GM21423 (cell line): ENCODE measurements at regions not wholly inside any gene's neighbourhood (a gene's known extent, or its start where the extent isn't known, plus 50 kb on each side); places are given as distances from the start of the nearest gene placed in this dataset.

ENCODE experiments used
- ATAC-seq: cut with Tn5 transposase; IDR thresholded peaks from one replicate; pipeline ENCODE4 v1.9.1; 2021; ENCODE audit warnings: mild to moderate bottlenecking, moderate library complexity; ENCODE audit not compliant: unreplicated experiment

DNA sequence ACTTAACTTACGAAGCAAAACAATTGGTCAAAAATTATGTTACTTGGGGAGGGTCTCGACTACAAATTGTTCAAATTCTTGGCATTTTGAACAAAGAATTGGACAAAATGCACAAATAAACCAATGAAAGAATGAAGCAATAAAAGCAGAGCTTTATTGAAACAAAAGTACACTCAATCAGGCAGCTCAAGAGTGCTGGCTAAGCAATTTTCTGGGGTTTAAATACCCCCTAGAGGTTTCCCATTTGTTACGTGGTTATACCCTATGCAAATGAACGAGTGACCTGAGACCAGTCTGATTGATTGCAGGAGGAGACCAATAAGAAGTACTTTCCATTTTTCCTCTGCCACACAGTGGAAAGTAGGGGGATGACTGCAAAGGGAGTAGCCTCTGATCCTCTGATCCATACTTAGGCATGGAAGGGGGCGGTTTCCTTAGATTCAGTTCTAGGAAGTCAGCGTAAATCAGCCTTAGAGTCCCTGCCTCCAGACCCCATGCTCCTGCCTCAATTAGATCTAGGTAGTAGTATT, 228.6 kb downstream of the EFNB2 start:
- no peak for ATAC-seq

DNA sequence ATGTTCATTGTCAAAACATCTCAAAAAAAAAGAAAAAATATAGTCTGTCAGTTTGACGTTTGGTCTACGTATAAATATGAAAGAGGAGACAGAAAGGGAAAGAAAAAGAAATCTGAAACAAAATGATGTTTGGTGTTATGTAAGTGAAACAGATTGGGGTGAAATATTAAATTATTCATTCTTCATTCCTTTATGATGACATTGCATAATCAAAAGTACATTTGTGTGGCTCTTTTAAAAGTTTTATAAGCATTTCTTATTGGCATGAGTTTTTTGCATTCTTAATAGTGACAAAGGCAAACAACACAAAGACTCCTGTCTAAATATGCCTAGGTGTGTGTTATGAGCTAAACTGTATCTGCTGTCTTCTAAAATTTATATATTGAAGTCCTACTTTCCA, 232.6 kb downstream of the EFNB2 start:
- no peak for ATAC-seq

DNA sequence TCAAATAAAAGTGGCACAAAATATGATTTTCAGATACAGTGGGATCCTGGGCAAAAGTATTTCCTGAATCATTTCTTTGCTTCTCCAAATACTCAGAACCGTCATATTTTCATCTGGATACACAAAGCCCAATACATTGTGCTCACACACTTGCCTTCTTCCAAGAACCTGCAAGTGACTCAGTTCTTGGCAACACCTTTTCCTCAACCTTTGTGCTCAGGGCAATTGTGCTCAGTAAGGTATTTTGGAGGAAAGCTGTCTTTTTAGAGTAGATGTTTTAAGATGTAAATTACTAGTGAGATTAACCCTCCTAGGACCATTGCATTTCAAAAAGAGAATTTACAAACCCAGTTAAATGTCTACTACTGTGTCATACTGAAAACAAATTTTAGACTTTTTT, 233.5 kb downstream of the EFNB2 start:
- ATAC-seq: no peak

DNA sequence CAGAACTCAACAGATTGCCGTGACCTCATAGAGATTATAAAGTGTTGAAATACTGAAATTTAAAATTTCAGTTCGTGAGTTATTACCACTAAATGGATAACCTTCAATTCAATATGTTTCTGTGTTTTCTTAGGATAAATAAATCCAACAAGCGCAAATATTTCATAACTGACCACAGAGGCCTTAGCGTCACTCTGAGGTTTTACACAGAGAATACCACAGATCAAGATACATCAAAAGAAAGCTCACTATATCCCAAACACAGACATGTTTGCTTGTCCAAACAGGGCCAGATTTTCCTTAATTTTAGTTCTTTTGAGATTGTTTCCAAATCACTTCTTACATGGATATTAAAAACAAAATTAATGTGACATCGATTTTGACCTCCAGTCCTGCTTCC, 235.8 kb downstream of the EFNB2 start:
- no peak for ATAC-seq

DNA sequence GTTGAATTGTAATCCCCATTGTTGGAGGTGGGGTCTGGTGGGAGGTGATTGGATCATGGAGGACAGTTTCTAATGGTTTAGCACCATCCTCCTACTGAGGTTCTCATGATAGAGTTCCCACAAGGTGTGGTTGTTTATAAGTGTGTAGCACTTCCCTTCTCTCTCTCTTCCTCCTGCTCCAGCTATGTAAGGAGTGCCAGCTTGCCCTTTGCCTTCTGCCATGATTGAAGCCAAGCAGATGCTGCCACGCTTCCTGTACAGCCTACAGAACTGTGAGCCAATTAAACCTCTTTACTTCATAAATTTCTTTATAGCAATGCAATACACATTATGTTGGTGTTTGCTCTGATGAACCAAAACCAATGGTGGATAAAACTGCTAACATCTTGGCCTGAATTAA, 238.2 kb downstream of the EFNB2 start:
- ATAC-seq: no peak

DNA sequence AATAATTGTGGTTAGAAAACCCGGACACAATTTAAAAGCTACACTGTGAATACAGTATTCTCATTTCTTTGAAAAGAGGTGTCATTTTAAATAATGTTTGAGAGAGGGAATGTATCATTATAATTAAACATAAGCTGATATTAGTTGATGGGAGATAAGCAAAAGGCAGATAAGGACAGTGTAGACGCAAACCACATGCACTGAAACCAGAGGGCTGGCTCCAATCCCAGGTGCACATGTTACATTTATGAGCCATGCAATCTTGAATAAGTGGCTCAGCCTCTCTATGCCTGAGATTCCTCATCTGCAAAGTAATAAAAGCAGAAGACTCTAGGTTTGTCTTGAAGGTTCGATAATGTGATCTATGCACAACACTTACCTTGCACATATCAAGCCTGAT, 238.7 kb downstream of the EFNB2 start:
- ATAC-seq: no peak

DNA sequence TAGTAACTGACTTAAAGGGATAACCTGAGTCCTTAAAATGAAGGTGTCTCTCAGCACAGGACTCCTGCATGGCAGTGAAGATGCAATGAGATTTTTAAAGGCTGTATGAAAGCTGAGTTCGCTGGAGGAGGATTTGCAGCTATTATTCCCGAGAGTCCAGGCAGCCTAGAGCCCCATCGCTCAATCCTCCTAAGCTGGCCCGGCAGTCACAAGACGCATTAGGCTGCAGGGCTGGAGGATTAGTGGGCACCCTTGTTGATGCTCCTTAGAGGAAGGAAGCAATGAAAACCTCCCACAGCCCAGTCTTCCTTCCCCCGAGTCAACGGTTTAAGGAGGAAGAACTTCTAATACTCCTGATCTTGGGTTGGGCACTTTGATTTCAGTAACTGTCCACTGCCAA, 239.5 kb downstream of the EFNB2 start:
- no peak for ATAC-seq

DNA sequence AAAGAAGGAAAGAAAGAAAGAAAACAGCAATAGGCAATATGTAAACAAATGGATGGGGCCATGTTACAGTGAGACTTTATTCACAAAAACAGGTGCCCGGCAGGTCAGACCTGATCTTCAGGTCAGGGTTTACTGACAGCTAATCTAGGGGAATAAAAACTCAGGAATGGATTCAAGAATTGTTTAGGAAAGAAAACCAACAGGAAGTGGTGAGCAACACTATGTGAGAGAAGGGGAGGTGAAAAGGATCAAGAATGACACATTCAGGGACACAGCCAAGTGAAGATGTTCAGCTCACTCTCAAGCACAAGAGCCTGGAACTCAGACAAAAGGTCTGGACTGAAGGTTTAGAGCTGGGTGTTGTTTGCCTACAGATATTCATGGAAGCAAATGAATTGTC, 244.5 kb downstream of the EFNB2 start:
- ATAC-seq: no peak

DNA sequence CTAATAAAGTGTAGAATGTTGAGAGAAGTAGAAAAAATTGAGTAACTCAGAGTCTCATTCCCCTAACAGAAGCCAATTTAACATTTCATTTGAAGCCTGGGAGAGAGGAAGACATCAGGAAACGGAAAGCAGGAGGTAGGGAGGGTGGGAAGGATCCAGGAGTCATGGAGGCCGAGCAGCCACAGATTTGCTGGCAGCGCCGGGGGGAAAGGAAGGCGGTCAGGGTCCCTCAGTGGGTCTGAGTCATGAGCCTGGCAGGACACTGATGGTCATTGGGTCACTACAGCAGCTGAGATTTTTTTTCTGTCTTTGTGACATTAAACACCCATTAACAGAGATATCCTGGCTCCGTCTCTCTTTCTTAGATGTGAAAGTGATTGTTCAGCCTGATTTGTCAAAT, 248.1 kb downstream of the EFNB2 start:
- ATAC-seq: no peak

DNA sequence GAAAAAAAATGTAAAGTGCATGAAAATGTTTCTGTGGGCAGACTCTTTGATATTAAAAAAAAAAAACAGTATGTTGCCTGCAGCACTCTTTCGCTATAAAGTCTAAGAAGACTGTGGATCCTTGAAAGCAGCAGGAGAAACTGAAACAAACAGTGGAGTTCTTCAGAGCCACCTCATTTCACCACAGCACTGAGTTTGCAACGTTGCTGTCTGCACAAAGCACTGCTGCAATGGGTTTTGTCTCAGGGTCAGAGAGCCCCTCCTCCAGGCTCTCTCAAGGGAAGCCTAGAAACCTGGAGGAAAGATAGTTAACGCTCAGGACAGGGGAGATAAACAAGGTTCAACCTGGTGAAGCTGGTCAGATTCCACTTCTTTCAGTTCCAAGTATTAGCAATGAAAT, 248.7 kb downstream of the EFNB2 start:
- ATAC-seq: peak; percentile 96

DNA sequence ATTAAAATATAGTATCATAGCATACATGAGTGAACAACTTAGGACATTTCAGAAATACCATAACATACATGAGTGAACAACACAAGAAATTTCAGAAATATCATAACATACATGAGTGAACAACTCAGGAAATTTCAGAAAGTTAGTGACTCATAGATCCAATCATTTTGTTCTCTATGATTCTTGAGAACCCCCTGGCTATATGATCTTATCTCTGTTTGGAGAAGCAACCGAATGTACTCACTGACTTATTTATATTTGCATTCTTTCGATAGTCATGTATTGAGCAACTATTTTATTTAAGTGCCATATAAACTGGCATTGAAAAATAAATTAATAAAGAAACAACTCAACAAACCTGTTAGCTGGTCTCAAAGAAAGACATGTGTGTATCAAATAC, 251.1 kb downstream of the EFNB2 start:
- no peak for ATAC-seq

DNA sequence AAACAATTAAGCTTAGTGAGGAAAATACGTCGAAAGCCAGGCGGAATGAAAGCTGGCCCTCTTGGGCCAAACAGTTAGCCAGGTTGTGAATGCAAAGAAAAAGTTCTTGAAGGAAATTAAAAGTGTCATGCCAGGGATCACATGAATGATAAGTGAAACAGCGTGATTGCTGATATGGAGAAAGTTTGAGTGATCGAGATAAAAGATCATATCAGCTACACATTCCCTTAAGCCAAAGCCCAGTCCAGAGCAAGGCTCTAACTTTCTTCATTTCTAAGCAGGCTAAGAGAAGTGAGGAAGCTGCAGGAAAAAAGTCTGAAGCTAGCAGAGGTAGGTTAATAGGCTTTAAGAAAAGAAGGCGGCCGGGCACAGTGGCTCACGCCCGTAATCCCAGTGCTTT, 254.0 kb downstream of the EFNB2 start:
- no peak for ATAC-seq

DNA sequence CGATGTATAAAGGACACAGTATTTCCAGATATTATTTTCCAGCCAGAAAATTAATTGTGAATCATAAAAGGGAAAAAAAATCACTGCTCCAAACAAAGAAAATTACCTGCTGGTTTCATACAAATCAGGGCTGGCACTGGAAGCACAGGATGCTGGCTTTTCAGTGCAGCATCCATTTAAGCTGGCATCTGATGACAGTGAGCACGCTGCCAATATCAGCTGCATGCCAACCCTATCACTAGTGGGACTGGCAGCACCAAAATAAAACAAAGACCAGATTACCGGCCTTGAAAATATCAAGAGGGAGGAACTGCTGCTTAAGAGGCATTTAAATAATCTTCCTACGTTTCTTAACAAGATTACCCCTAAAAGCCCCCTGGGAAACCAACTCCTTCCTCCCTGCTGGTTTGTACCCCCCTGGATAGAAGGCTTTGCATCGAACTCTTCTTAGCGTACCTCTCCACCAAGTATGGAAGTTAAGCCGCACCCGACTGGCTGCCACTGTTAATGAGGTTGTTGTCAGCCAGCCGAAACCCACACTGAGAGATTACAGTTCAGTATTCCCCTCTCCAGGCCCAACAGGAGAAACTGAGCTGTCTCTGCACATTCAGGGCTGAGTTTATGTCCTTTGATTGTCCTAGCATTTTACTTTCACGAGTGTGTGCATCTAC, 257.8 kb downstream of the EFNB2 start:
- ATAC-seq: no peak

DNA sequence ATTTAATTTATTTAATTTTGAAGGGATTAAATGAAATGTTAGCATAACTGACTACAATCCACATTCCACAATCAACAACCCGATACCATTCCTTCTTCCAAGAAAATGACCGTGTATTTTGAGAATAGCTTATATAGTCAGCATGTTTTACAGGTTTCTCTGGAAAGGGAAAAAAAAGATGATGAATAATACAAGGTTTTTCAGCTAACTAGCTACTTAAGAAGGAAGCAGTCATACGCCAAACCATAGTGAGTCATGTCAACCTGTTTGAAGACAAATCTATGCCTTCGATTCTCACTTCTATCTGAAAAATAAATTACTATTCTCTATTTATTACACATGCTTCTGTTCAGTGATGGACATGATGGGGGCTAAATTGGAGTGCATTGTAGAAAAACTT, 258.6 kb downstream of the EFNB2 start:
- no peak for ATAC-seq

DNA sequence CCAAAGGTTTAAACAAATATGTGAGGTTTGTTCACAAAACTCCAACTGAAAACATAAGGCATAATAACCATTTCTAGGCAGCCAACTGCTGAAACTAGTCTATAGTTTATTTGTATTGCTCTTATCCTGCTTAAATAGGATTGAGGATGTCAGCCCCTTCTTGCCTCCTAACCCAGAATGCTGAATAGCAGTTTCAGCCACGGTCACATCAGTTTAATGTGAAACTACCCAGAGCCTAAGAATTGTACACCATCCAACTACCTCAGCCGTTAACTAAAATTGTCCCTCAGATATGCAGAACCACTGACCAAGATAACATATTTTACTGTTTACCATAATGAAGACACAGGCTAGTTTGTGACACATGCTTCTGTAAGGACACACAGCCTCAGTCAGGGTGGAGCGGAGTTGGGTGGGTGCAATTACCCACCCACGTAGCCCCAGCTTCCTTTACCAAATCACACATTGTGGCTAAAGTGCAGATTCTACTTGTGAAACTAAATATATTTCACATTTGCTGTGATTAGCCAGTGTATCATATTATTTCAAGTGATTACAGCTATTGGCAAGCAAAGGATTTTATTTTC, 259.9 kb downstream of the EFNB2 start:
- no peak for ATAC-seq

DNA sequence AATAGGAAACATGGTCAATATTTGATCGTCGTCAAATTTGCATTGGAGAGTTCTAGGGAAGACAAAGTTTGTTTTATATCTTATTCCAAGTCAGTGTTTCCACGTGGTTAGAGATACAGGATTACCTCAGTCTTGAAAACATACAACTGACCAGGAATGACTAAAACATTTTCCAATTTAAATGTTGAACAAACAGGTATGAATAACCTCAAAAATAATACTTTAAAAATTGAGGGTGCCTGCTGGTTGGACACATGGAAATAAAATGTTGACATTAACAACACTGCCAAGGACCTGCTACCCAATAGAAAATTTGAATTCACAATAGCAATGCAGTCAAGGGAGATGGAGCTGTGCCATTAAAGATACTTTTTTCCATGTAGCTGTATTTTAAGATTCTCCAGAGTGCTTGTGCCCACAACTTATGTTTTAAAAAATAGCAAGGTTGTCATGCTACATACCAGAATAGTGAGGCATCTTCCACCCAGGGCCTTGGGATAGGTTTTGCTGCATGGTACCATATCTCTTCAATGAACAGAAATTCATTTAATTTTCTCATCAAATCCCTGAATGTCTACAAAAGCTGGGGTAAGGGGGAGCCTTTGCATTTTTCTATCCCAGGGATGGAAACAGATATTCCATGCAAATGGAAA, 260.8 kb downstream of the EFNB2 start:
- no peak for ATAC-seq

DNA sequence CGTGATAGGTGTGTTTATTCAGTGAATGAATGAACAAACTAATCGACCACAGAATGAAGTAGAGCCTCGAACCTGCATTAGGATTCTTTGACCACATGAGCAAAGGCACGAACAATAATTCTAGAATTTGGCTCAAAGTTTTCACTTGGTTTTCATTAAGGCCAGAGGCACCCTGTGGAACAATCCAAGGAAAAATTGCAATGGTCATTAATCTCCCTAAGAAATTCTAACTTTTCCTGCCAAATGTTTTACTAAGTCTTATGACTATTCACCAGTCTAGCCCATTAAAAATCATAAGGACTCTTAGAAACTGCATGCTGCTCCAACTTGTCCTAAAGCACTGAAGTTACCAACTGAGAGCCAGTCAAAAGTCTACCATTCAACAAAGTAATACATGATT, 271.7 kb downstream of the EFNB2 start:
- no peak for ATAC-seq

DNA sequence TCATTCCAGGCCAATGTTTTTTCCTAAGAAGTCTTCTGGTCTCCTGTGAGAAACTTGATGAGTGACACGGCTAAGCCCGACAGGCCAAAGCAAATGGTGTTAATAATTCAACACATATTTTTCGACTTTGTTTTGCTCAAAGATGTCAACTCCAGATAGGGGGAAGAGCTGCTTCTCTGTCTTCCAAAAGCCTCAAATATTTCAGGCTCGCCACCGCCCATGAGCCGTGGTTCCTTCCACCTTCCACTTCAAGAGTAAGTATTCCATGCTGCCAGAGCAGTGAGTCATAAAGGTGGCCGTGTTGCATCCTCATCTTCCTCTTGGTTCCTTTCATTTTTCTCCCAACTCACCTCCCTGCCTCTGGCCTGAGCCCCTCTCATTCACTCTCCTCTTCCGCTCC, 272.6 kb downstream of the EFNB2 start:
- no peak for ATAC-seq

DNA sequence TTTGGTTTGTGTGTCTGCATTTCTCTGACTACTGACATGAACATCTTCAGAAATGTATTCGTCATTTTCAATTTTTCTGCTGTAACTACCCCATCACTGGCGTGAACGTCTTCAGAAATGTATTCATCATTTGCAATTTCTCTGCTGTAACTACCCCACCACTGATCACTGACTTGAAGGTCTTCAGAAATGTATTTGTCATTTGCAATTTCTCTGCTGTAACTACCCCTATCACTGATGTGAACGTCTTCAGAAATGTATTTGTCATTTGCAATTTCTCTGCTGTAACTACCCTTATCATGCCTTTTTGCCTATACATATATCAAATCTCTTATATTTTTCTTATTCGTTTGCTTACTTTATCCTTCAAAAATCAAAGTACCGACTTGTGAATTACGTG, 274.0 kb downstream of the EFNB2 start:
- ATAC-seq: no peak

DNA sequence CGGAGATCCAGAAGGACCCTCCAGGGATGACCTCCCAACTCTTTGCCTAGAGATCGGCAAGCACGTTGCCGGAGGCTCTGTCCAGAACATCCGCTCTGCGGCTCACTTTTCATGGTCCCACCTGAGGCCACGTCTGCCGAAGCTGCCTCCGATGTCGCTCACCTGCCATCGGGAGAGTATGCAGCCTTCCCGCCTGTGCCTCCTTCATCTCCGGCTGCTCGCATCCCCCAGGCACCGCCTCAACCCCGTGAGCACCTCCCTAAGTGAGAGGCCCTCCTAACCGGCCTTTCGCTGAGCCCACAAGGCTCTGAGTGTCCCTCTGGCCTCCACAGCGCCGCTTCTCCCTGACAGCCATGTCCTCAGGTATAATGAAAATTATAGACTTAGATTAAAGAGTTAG, 275.1 kb downstream of the EFNB2 start:
- no peak for ATAC-seq

DNA sequence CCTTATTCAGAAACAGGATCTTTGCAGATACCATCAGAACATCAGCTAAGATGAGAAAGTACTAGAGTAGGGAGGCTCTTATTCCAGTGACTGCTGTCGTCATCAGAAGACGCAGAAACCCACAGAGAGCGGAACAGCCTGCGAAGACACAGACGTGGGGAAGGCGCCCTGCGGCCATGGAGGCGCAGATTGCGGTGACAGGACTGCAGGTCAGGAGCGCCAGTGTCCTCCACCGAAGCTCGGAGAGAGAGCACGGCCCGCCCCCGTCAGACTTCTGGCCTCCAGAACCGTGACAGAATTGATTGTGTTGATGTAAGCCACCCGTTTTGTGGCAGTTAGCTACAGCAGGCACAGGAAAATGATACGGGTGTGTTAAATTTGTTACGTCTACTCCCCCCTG, 275.5 kb downstream of the EFNB2 start:
- no peak for ATAC-seq

DNA sequence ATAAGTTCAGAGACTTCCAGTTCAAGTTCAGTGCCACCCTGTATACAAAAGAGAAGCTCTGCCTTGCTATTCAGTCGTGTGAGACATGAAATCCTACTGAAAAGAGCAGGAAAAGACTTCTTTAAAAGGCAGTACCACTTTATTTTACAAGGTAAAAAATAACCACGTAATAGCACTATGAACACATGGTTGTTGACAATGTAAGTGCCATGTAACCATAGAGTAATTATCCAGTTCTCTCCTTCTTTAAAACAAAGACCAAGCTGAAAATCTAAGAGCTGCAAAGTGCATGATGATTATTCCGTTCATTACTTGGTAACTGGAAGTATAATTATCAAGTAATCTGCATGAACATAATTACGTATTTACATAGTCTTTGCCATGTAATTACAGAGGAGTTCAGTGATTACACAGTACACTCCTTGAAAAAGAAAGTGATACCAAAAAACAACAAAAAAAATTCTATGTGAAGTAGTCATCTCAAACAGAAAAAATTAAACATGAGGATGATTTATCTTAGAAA, 288.7 kb downstream of the EFNB2 start:
- ATAC-seq: no peak
